Heart left ventricle (tissue), 13 donors: ENCODE measurements at regions not wholly inside any gene's neighbourhood (a gene's known extent, or its start where the extent isn't known, plus 50 kb on each side); places are given as distances from the start of the nearest gene placed in this dataset.

Experiments
- POLR2A ChIP-seq, 2 donors: fragments of 450-650 bp; IDR thresholded peaks; one replicate each; pipeline ENCODE4 v1.6.1; 2017; ENCODE audit warnings: antibody characterized with exemption in 2 of 2, mild to moderate bottlenecking in 2 of 2, moderate library complexity in 2 of 2
- TF ChIP-seq, protein P1 (sequence below), 12 donors: fragments of 200-600 bp; sonication (generic) in 4 of 12; IDR thresholded peaks; one replicate each; pipeline versions ENCODE4 v1.5.0 to v1.8.0; 2018 to 2022; ENCODE audit warnings: antibody characterized with exemption in 12 of 12, mild to moderate bottlenecking in 5 of 12
- donor health status: ischemic (EF 13 %, LVEDD 7.1; RV severe dilation, severe dysfunction).
- donor health status: DM: no; HTN: yes; CAD: no.
- donor health status: DM: no; HTN: no; CAD: no.
- donor health status: ischemic (EF 25% LVEDD 6.9; RV normal size, moderate dysfunction).
- donor health status: ischemic (EF 25% LVEDD 5.7; RV mildly dilated, moderate dysfunction).
- donor health status: ischemic (EF 35%, LVEDD 5.7; RV mildly dilated, moderate dysfunction).
- donor health status: nonischemic (EF 11% LVEDD 7.7; RV severe dilation, severe dysfunction).
- donor health status: DM: yes; HTN: yes; CAD: no.
- donor health status: PGD.
- donor health status: ischemic (EF 29% LVEDD 5.4; RV normal size, mild dysfunction).
- donor health status: nonischemic (EF 23%, LVEDD 6.1; RV moderate dilation, normal function).

DNA sequence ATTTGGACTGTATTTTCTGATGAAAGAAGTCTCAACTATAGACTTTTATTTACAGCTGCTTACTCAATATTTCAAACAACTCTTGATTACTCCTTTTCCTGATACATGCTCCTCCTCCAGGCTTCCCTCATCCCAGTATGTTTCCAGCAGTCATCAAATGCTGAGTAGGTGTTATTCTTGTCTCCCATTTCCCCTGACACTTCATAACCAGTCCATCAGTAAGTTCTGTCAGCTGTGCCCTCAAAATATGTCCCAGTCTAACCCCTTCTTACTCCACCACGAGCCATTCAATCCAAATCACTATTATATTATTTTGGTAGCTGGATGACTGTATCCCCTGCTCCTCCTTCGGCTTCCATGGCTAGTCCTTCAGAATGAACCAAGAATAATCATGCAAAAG lies 189.1 kb upstream of the DTNA start:
- TF ChIP-seq POLR2A (IDR thresholded peaks at IDR 0.05): no peak
- TF ChIP-seq, protein P1, sequence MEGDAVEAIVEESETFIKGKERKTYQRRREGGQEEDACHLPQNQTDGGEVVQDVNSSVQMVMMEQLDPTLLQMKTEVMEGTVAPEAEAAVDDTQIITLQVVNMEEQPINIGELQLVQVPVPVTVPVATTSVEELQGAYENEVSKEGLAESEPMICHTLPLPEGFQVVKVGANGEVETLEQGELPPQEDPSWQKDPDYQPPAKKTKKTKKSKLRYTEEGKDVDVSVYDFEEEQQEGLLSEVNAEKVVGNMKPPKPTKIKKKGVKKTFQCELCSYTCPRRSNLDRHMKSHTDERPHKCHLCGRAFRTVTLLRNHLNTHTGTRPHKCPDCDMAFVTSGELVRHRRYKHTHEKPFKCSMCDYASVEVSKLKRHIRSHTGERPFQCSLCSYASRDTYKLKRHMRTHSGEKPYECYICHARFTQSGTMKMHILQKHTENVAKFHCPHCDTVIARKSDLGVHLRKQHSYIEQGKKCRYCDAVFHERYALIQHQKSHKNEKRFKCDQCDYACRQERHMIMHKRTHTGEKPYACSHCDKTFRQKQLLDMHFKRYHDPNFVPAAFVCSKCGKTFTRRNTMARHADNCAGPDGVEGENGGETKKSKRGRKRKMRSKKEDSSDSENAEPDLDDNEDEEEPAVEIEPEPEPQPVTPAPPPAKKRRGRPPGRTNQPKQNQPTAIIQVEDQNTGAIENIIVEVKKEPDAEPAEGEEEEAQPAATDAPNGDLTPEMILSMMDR (IDR thresholded peaks at IDR 0.05): no peak
